DND-41 (cell line): ENCODE measurements at regions not wholly inside any gene's neighbourhood (a gene's known extent, or its start where the extent isn't known, plus 50 kb on each side); places are given as distances from the start of the nearest gene placed in this dataset.

Source experiments
- ATAC-seq: fragments of 200-7000 bp; cut with Tn5 transposase; 3 replicates; pipeline ENCODE4 v1.9.1; 2021; ENCODE audit warnings: low read depth; ENCODE audit not compliant: insufficient read depth
- DNase-seq: peaks from one replicate; pipeline ENCODE4 v3.0.0-alpha.2; 2020
- H2AFZ ChIP-seq: 2 replicates; pipeline ENCODE4 v1.6.0; 2012; ENCODE audit warnings: low read depth, low read length
- H3K27ac ChIP-seq: 2 replicates; pipeline ENCODE4 v1.5.1; 2012; ENCODE audit warnings: low read length, inconsistent platforms
- H3K27me3 ChIP-seq: fragments of 200-600 bp; sonication (generic); 2 replicates; pipeline ENCODE4 v1.6.0; 2012; ENCODE audit warnings: low read length, mild to moderate bottlenecking, inconsistent platforms; ENCODE audit not compliant: insufficient read depth, poor library complexity
- H3K36me3 ChIP-seq: 2 replicates; pipeline ENCODE4 v1.5.1; 2012; ENCODE audit warnings: low read length, inconsistent platforms; ENCODE audit not compliant: insufficient read depth
- H3K4me1 ChIP-seq: 2 replicates; pipeline ENCODE4 v1.5.1; 2012; ENCODE audit warnings: mild to moderate bottlenecking, low read length; ENCODE audit not compliant: insufficient read depth
- H3K4me2 ChIP-seq: 2 replicates; pipeline ENCODE4 v1.6.0; 2012; ENCODE audit warnings: mild to moderate bottlenecking, moderate library complexity, low read length, inconsistent platforms; ENCODE audit not compliant: insufficient read depth
- H3K4me3 ChIP-seq, 2 experiments: fragments of 200-600 bp in 1 of 2; shearing (Covaris generic) in 1 of 2; 2 replicates each; pipeline ENCODE4 v1.5.1; 2012 to 2016; ENCODE audit warnings: inconsistent platforms in 2 of 2, low read length in 2 of 2, mild to moderate bottlenecking in 2 of 2, low read depth in 1 of 2, moderate library complexity in 1 of 2
- H3K79me2 ChIP-seq: 2 replicates; pipeline ENCODE4 v1.6.0; 2012; ENCODE audit warnings: low read length, inconsistent platforms; ENCODE audit not compliant: insufficient read depth
- H3K9ac ChIP-seq: 2 replicates; pipeline ENCODE4 v1.6.0; 2012; ENCODE audit warnings: low read depth, mild to moderate bottlenecking, inconsistent platforms, low read length, moderate library complexity
- H3K9me3 ChIP-seq: 2 replicates; pipeline ENCODE4 v1.5.1; 2012; ENCODE audit warnings: low read length, moderate library complexity, mild to moderate bottlenecking, inconsistent platforms; ENCODE audit not compliant: insufficient read depth, severe bottlenecking
- H4K20me1 ChIP-seq: 2 replicates; pipeline ENCODE4 v1.6.0; 2012; ENCODE audit warnings: low read length; ENCODE audit not compliant: insufficient read depth
- EZH2 ChIP-seq: IDR thresholded peaks from 3 replicates; pipeline ENCODE4 v1.6.1; 2012; ENCODE audit warnings: borderline replicate concordance, low read depth, mild to moderate bottlenecking, moderate library complexity, low read length, inconsistent platforms; ENCODE audit not compliant: severe bottlenecking
- TF ChIP-seq, protein P1 (sequence below): IDR thresholded peaks from 2 replicates; pipeline ENCODE4 v1.5.1; 2012; ENCODE audit warnings: borderline replicate concordance, low read length, moderate library complexity, mild to moderate bottlenecking; ENCODE audit not compliant: poor library complexity, severe bottlenecking; ENCODE audit errors: extremely low read depth

DNA sequence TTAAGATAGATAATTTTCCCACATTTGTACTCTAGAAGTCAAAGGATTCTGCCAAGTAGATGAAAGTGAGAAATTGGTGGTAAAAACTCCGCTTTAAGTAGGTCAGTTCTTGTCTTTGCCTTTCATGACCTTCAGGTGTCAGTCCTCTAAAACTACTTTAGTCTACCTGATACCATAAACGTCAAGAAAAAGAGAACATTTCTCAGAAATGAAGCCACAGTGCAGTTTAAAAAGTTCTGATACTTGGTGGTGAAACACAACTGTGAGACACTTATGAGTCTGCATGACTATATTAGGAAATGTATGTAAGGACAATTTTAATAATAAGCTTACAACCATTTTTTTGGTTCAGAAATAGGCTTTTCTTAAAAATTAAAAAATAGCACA is 583.3 kb downstream of the SATB2 start:
- Histone ChIP-seq H3K4me2 (no peak overlapping the region), H3K79me2 (no peaks in the 10 kb centered on the region), H3K27ac (no peak overlapping the region), H3K4me1 (no peaks in the 10 kb centered on the region), H2AFZ (no peak overlapping the region), H4K20me1 (no peaks in the 10 kb centered on the region), H3K9ac (no peak overlapping the region), H3K4me3 (no peak overlapping the region), H3K9me3 (no peaks in the 10 kb centered on the region), H3K36me3 (no peaks in the 10 kb centered on the region), H3K27me3 (no peaks in the 10 kb centered on the region)
- TF ChIP-seq EZH2: no peak
- TF ChIP-seq, protein P1, sequence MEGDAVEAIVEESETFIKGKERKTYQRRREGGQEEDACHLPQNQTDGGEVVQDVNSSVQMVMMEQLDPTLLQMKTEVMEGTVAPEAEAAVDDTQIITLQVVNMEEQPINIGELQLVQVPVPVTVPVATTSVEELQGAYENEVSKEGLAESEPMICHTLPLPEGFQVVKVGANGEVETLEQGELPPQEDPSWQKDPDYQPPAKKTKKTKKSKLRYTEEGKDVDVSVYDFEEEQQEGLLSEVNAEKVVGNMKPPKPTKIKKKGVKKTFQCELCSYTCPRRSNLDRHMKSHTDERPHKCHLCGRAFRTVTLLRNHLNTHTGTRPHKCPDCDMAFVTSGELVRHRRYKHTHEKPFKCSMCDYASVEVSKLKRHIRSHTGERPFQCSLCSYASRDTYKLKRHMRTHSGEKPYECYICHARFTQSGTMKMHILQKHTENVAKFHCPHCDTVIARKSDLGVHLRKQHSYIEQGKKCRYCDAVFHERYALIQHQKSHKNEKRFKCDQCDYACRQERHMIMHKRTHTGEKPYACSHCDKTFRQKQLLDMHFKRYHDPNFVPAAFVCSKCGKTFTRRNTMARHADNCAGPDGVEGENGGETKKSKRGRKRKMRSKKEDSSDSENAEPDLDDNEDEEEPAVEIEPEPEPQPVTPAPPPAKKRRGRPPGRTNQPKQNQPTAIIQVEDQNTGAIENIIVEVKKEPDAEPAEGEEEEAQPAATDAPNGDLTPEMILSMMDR: no peak
- DNase-seq (no peak), ATAC-seq (no peak)

DNA sequence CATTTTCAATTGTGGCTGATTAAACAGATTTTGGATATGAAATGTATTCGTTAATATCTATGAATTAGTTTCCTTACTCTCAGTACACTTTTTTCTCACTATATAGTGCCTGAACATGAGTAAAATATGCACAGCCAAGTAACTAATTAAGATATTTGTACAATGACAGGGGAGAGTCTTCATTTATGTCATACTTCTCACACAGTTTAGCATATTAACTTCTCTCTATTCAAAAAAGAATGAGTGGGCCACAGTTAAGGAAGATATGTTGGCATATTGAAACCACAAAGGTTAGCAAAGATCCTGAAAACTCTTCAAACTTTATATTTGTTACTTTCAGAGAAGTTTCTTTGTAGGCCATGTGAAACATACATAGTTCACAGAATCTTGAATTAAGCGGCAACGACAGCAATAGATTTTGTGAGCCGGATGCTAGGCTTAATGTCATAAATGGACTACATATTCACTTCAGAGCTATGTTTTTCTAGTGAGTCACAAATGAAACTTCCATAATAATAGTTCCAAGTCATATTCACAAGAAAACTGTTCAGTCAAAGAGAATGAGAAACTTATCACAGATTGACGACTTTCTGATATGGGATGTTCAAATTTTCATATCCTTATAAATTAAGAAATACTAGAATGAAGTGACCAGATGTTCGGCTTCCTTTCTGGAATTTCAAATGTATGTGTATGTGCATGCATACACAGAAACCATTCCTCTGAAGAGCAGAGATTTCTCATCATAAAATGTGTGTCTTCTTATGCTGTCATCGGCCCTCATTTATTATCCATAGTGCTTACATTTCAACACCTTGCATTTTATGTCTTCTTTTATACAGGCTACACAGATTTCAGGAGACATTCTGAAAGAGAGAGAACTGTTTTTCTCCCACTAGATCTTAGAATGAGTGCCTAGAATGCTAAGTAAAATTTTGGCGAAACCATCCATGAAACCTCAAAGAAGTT is 584.0 kb downstream of the SATB2 start:
- Histone ChIP-seq H3K27me3 (no peaks in the 10 kb centered on the region), H4K20me1 (no peaks in the 10 kb centered on the region), H3K4me3 (no peak overlapping the region), H3K27ac (no peak overlapping the region), H3K79me2 (no peaks in the 10 kb centered on the region), H3K4me1 (no peaks in the 10 kb centered on the region), H3K4me2 (no peak overlapping the region), H3K36me3 (no peaks in the 10 kb centered on the region), H3K9ac (no peak overlapping the region), H2AFZ (no peak overlapping the region), H3K9me3 (no peaks in the 10 kb centered on the region)
- TF ChIP-seq, protein P1: no peak
- no peak for TF ChIP-seq EZH2
- DNase-seq (no peak), ATAC-seq (no peak)

DNA sequence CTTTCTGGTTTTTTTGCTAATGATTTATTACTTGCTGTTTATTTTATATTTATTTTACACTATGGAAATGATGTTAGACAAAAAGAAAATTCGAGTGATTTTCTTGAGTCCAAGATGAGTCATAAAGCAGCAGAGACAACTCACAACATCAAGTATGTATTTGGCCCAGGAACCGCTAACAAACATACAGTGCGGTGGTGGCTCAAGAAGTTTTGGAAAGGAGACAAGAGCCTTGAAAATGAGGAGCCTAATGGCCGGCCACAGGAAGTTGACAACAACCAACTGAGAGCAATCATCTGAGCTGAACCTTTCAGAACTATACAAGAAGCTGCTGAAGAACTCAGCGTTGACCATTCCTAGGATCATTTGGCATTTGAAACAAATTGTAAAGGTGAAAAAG is 594.1 kb downstream of the SATB2 start:
- Histone ChIP-seq H3K79me2 (no peaks in the 10 kb centered on the region), H3K9ac (no peak overlapping the region), H3K4me3 (no peak overlapping the region), H3K36me3 (no peaks in the 10 kb centered on the region), H3K9me3 (no peaks in the 10 kb centered on the region), H3K4me2 (no peak overlapping the region), H3K27me3 (no peaks in the 10 kb centered on the region), H3K27ac (no peak overlapping the region), H2AFZ (no peak overlapping the region), H3K4me1 (no peaks in the 10 kb centered on the region), H4K20me1 (no peaks in the 10 kb centered on the region)
- no peak for TF ChIP-seq EZH2
- TF ChIP-seq, protein P1: no peak
- no peak for DNase-seq
- no peak for ATAC-seq
